ENCODE measurements at regions not wholly inside any gene's neighbourhood (a gene's known extent, or its start where the extent isn't known, plus 50 kb on each side); places are given as distances from the start of the nearest gene placed in this dataset.

DNA sequence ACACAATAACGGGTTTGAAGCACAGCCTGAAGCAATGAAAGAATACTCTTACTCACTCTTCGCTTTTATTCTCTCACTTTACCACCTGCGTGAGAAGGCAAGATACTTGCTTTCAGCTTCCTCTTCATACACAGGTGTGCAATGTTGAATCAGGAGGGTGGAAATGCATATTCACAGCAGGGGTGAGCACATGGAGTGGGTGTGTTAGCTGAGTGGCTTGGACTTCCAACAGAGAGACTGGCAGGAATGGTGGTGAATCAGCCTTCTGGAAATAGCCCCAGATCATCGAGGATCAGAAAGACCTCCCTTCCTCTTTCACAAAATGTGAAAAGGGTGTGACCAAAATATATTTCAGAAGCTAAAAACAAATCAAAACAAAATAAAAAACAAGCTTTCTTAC lies 521.2 kb downstream of the STIM2 start (continued):
- TF ChIP-seq, protein P1, sequence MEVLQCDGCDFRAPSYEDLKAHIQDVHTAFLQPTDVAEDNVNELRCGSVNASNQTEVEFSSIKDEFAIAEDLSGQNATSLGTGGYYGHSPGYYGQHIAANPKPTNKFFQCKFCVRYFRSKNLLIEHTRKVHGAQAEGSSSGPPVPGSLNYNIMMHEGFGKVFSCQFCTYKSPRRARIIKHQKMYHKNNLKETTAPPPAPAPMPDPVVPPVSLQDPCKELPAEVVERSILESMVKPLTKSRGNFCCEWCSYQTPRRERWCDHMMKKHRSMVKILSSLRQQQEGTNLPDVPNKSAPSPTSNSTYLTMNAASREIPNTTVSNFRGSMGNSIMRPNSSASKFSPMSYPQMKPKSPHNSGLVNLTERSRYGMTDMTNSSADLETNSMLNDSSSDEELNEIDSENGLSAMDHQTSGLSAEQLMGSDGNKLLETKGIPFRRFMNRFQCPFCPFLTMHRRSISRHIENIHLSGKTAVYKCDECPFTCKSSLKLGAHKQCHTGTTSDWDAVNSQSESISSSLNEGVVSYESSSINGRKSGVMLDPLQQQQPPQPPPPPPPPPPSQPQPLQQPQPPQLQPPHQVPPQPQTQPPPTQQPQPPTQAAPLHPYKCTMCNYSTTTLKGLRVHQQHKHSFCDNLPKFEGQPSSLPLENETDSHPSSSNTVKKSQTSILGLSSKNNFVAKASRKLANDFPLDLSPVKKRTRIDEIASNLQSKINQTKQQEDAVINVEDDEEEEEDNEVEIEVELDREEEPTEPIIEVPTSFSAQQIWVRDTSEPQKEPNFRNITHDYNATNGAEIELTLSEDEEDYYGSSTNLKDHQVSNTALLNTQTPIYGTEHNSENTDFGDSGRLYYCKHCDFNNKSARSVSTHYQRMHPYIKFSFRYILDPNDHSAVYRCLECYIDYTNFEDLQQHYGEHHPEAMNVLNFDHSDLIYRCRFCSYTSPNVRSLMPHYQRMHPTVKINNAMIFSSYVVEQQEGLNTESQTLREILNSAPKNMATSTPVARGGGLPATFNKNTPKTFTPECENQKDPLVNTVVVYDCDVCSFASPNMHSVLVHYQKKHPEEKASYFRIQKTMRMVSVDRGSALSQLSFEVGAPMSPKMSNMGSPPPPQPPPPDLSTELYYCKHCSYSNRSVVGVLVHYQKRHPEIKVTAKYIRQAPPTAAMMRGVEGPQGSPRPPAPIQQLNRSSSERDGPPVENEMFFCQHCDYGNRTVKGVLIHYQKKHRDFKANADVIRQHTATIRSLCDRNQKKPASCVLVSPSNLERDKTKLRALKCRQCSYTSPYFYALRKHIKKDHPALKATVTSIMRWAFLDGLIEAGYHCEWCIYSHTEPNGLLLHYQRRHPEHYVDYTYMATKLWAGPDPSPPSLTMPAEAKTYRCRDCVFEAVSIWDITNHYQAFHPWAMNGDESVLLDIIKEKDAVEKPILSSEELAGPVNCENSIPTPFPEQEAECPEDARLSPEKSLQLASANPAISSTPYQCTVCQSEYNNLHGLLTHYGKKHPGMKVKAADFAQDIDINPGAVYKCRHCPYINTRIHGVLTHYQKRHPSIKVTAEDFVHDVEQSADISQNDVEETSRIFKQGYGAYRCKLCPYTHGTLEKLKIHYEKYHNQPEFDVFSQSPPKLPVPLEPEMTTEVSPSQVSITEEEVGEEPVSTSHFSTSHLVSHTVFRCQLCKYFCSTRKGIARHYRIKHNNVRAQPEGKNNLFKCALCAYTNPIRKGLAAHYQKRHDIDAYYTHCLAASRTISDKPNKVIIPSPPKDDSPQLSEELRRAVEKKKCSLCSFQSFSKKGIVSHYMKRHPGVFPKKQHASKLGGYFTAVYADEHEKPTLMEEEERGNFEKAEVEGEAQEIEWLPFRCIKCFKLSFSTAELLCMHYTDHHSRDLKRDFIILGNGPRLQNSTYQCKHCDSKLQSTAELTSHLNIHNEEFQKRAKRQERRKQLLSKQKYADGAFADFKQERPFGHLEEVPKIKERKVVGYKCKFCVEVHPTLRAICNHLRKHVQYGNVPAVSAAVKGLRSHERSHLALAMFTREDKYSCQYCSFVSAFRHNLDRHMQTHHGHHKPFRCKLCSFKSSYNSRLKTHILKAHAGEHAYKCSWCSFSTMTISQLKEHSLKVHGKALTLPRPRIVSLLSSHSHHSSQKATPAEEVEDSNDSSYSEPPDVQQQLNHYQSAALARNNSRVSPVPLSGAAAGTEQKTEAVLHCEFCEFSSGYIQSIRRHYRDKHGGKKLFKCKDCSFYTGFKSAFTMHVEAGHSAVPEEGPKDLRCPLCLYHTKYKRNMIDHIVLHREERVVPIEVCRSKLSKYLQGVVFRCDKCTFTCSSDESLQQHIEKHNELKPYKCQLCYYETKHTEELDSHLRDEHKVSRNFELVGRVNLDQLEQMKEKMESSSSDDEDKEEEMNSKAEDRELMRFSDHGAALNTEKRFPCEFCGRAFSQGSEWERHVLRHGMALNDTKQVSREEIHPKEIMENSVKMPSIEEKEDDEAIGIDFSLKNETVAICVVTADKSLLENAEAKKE (CRISPR knock-in tag; IDR thresholded peaks at IDR 0.05) = no peak
- no peak for TF ChIP-seq EZH2 (IDR thresholded peaks at IDR 0.05; ENCODE audit: low read depth, unreplicated experiment)
- no peak for TF ChIP-seq ETS1 (IDR thresholded peaks at IDR 0.05)
- TF ChIP-seq CREB1 (CRISPR knock-in tag; IDR thresholded peaks at IDR 0.05; ENCODE audit: low read depth) = no peak
- TF ChIP-seq ZNF114 (CRISPR knock-in tag; IDR thresholded peaks at IDR 0.05) = no peak
- no peak for TF ChIP-seq EZH2phosphoT487 (IDR thresholded peaks at IDR 0.05; ENCODE audit: unreplicated experiment)
- no peak for TF ChIP-seq JUNB (IDR thresholded peaks at IDR 0.05; ENCODE audit: unreplicated experiment)

- no peaks in the 10 kb centered on the region for H3K4me1 Mint-ChIP-seq
- no peak for ATAC-seq
- TF ChIP-seq EZH2 (IDR thresholded peaks at IDR 0.05; ENCODE audit: low read depth, unreplicated experiment) (no peak), STAT1 (IDR thresholded peaks at IDR 0.05; ENCODE audit: unreplicated experiment) (no peak), CTCF (conservative IDR thresholded peaks at IDR 0.05; ENCODE audit: low read depth in 2 of 2) (no peak), REST (IDR thresholded peaks at IDR 0.05; ENCODE audit: unreplicated experiment) (no peak), CREB1 (CRISPR knock-in tag; IDR thresholded peaks at IDR 0.05; ENCODE audit: low read depth) (no peak)
These were observed 527.1 kb downstream of the STIM2 start for GRCh38 chr4:27387711-27388110.

More at GRCh38 chr4:27387711-27388110, 527.1 kb downstream of the STIM2 start:
- Histone ChIP-seq H3K27me3 (ENCODE audit: insufficient read depth) (no peaks in the 10 kb centered on the region), H2AFZ (no peak overlapping the region), H3K4me3 (no peak overlapping the region), H4K20me1 (replicated peaks; ENCODE audit: insufficient read depth) (no peaks in the 10 kb centered on the region), H3K79me2 (replicated peaks; ENCODE audit: insufficient read depth) (no peaks in the 10 kb centered on the region), H3K9me2 (ENCODE audit: insufficient read depth) (0 out of 2 replicates have a peak, but pooled peaks cover 4% of the 10 kb centered on the region), H3K4me1 (ENCODE audit: insufficient read depth) (no peaks in the 10 kb centered on the region), H3K4me2 (no peak overlapping the region), H3K27ac (ENCODE audit: low read depth) (no peak overlapping the region), H3F3A (replicated peaks; ENCODE audit: low read depth) (no peaks in the 10 kb centered on the region), H3K36me3 (ENCODE audit: insufficient read depth) (no peaks in the 10 kb centered on the region)
- DNase-seq (ENCODE audit: low spot score) = no peak
- Mint-ChIP-seq H3K36me3 (ENCODE audit: low read depth) (no peaks in the 10 kb centered on the region), H3K4me3 (no peak overlapping the region), H3K27ac (no peak overlapping the region), H3K27me3 (ENCODE audit: insufficient read depth, low read depth, poor library complexity) (peaks cover 2% of the 10 kb centered on the region), H3K9me3 (no peaks in the 10 kb centered on the region; the same call in 2 of the 3 replicates)
